Lung (tissue), 11 donors: ENCODE measurements at regions not wholly inside any gene's neighbourhood (a gene's known extent, or its start where the extent isn't known, plus 50 kb on each side); places are given as distances from the start of the nearest gene placed in this dataset.

Source experiments
- ATAC-seq: fragments of 200-7000 bp; cut with Tn5 transposase; one replicate; pipeline ENCODE4 v1.9.1; 2020; ENCODE audit warnings: moderate number of reproducible peaks; ENCODE audit not compliant: insufficient read depth, low FRiP score
- DNase-seq, 3 donors: peaks; one replicate each; pipeline ENCODE4 v3.0.0-alpha.2; 2013 to 2017
- H3K27ac ChIP-seq, 2 donors: one replicate each; pipeline ENCODE4 v1.5.1; 2013; ENCODE audit warnings: mild to moderate bottlenecking in 2 of 2, moderate library complexity in 2 of 2, control low read depth in 1 of 2, inconsistent platforms in 1 of 2, low read depth in 1 of 2, low read length in 1 of 2
- H3K27me3 ChIP-seq, 3 donors: one replicate each; pipeline ENCODE4 v1.5.1; 2013; ENCODE audit warnings: low read length in 2 of 3; ENCODE audit not compliant: control insufficient read depth in 3 of 3, insufficient read depth in 3 of 3
- H3K36me3 ChIP-seq, 4 donors: one replicate each; pipeline ENCODE4 v1.5.1; 2013; ENCODE audit warnings: low read length in 4 of 4, mild to moderate bottlenecking in 1 of 4, moderate library complexity in 1 of 4; ENCODE audit not compliant: control insufficient read depth in 4 of 4, insufficient read depth in 4 of 4
- H3K4me1 ChIP-seq, 5 donors: one replicate each; pipeline ENCODE4 v1.5.1; 2013; ENCODE audit warnings: low read length in 5 of 5, mild to moderate bottlenecking in 2 of 5, moderate library complexity in 1 of 5; ENCODE audit not compliant: control insufficient read depth in 5 of 5, insufficient read depth in 5 of 5
- H3K4me3 ChIP-seq: one replicate; pipeline ENCODE4 v1.5.1; 2013; ENCODE audit warnings: mild to moderate bottlenecking, control low read depth, moderate library complexity
- H3K9ac ChIP-seq, 2 donors: one replicate each; pipeline ENCODE4 v1.5.1; 2013; ENCODE audit warnings: low read length in 2 of 2, control low read depth in 1 of 2; ENCODE audit not compliant: insufficient read depth in 1 of 2
- H3K9me3 ChIP-seq, 4 donors: one replicate each; pipeline ENCODE4 v1.5.1; 2013; ENCODE audit warnings: low read length in 3 of 4, mild to moderate bottlenecking in 1 of 4, moderate library complexity in 1 of 4; ENCODE audit not compliant: control insufficient read depth in 4 of 4, insufficient read depth in 3 of 4
- WGBS, 2 donors: extraction: QIAGEN DNeasy Blood & Tissue Kit; methylation state at CpG; one replicate each; pipeline ENCODE4 v1.1.7; 2013; 5-methylcytosine and 5-hydroxymethylcytosine counted together
- TF ChIP-seq, protein P1 (sequence below): IDR thresholded peaks from 2 replicates; pipeline ENCODE4 v1.5.1; 2012; ENCODE audit warnings: mild to moderate bottlenecking; ENCODE audit errors: control extremely low read depth, extremely low read depth
- donor health status: control.
- donor health status: control.
- donor health status: Bipolar disorder and iron deficiency.
- donor health status: healthy.
- donor health status: DM: yes; HTN: yes; CAD: no.

DNA sequence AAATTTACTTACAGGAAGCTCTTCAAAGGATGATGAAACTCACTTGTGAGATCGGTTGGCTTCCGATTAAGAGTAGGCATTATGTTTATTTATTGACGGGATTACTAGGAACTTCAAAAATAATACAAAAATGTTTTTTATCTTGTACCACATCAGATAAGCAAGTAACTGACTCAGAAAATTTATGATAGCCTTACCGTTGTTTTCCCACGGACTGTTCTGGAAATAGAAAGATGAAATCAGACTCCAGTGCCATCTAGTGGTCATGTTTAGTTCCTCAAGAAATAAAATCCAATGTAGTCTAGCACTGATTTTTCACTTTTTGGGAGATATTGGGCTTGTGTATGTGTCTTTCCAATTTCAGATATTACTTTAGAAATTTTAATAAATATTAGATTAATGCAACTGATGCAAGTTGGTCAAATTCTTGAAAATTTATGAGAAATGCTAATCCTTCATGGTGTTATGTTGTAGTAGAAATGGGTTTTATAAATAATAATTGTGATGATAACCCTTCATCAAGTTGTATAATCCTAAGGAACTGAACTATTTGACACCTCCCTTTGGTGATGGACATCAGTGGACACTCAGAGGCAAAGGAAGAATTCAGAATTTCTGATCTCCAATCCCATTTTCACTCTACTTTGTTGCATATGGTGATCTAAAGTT is 168.8 kb downstream of the TMEM26 start:
- TF ChIP-seq, protein P1, sequence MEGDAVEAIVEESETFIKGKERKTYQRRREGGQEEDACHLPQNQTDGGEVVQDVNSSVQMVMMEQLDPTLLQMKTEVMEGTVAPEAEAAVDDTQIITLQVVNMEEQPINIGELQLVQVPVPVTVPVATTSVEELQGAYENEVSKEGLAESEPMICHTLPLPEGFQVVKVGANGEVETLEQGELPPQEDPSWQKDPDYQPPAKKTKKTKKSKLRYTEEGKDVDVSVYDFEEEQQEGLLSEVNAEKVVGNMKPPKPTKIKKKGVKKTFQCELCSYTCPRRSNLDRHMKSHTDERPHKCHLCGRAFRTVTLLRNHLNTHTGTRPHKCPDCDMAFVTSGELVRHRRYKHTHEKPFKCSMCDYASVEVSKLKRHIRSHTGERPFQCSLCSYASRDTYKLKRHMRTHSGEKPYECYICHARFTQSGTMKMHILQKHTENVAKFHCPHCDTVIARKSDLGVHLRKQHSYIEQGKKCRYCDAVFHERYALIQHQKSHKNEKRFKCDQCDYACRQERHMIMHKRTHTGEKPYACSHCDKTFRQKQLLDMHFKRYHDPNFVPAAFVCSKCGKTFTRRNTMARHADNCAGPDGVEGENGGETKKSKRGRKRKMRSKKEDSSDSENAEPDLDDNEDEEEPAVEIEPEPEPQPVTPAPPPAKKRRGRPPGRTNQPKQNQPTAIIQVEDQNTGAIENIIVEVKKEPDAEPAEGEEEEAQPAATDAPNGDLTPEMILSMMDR: peak; percentile 72
- peaks cover 0 to 5% (median 0%) of the 10 kb centered on the region in 5 donors for H3K4me1 ChIP-seq
- no peak overlapping the region for H3K27ac ChIP-seq
- DNase-seq: peak in 2 of 3 donors; percentile 82 to 90
- H3K9ac ChIP-seq: no peak overlapping the region
- no peak for ATAC-seq
- no peaks in the 10 kb centered on the region for H3K27me3 ChIP-seq
- 0 to 2% methylated on average over 5 of the region's 5 CpGs for WGBS, 2 donors
- peaks cover 0 to 4% (median 0%) of the 10 kb centered on the region in 4 donors for H3K9me3 ChIP-seq
- H3K36me3 ChIP-seq: no peaks in the 10 kb centered on the region
- no peak overlapping the region for H3K4me3 ChIP-seq

DNA sequence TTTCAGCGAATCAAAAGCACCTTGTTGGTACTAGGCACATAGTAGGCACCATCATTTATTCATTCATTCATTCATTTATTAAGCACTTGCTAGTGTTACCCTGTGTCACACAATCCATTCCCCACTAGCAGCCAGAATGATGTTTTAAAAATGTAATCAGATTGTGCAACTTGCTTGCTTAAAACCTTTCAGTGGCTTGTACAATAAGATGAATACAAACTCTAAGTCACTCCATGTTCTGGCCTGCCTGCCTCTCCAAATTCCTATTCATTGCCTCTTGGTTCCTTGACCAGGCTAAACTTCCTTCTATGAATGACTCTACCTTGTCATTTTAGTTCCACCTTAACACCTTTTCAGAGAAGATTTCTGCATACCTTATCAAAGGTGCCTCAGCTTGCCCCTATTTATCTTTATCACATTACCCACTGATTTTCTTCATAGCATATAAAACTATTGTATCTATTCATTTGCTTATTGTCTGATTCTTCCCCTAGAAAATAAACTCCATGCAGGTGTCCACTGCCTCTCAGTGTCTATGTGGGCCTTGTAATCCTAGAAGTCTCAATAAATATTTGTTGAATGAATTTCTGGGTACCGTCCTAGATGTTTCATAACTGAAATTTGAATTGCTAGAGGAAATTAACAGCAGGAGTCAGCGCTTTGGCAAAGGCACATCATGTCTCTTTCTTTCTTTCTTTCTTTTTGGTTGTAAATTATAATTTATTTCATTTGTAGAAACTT is 169.5 kb downstream of the TMEM26 start:
- ATAC-seq (peak; percentile 23), DNase-seq (peak in 1 of 3 donors; percentile 35)
- Histone ChIP-seq H3K4me3 (no peak overlapping the region), H3K4me1 (peaks cover 0 to 5% (median 0%) of the 10 kb centered on the region in 5 donors), H3K9me3 (peaks cover 0 to 4% (median 0%) of the 10 kb centered on the region in 4 donors), H3K27ac (no peak overlapping the region), H3K27me3 (no peaks in the 10 kb centered on the region), H3K36me3 (no peaks in the 10 kb centered on the region), H3K9ac (no peak overlapping the region)
- 55 to 60% methylated on average over 3 of the region's 3 CpGs for WGBS, 2 donors
- TF ChIP-seq, protein P1: no peak

DNA sequence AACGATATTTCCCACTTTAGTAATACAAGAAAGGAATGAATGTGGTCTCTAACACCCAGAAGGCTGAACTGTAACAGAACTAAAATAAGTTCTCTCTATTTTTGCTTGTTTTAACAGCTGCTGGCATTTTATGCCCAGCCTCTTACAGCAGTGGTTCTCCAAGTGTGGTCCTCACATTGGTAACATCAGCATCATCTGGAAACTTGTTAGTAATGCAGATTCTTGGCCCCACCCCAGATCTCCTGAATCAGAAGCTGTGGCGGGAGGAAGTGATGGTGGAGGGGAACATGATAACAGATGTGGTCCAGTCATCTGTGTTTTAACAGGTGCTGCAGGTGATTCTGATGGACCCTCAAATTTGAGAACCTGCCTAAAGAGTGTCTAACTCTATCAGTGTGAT is 170.1 kb downstream of the TMEM26 start:
- TF ChIP-seq, protein P1: no peak
- H3K4me3 ChIP-seq: no peak overlapping the region
- H3K4me1 ChIP-seq: peaks cover 0 to 5% (median 0%) of the 10 kb centered on the region in 5 donors
- no peaks in the 10 kb centered on the region for H3K27me3 ChIP-seq
- peaks cover 0 to 4% (median 0%) of the 10 kb centered on the region in 4 donors for H3K9me3 ChIP-seq
- no peak for ATAC-seq
- no peak overlapping the region for H3K9ac ChIP-seq
- H3K27ac ChIP-seq: no peak overlapping the region
- H3K36me3 ChIP-seq: no peaks in the 10 kb centered on the region
- WGBS, 2 donors: 91 to 92% methylated on average over 2 of the region's 2 CpGs
- no peak for DNase-seq
